HUES6 (cell line): ENCODE measurements at regions not wholly inside any gene's neighbourhood (a gene's known extent, or its start where the extent isn't known, plus 50 kb on each side); places are given as distances from the start of the nearest gene placed in this dataset.

ENCODE experiments used
- H3K27ac ChIP-seq: 2 replicates; pipeline ENCODE4 v1.7.0; 2013; ENCODE audit warnings: low read depth, mild to moderate bottlenecking, low read length, inconsistent platforms
- H3K27me3 ChIP-seq: 2 replicates; pipeline ENCODE4 v1.6.1; 2013; ENCODE audit warnings: low read length; ENCODE audit not compliant: control insufficient read depth, insufficient read depth
- H3K36me3 ChIP-seq: 2 replicates; pipeline ENCODE4 v1.6.1; 2013; ENCODE audit warnings: low read length; ENCODE audit not compliant: control insufficient read depth, insufficient read depth
- H3K4me1 ChIP-seq: 2 replicates; pipeline ENCODE4 v1.6.1; 2013; ENCODE audit warnings: low read length; ENCODE audit not compliant: control insufficient read depth, insufficient read depth
- H3K4me3 ChIP-seq: 2 replicates; pipeline ENCODE4 v1.5.1; 2013; ENCODE audit warnings: low read depth, low read length
- H3K9ac ChIP-seq: one replicate; pipeline ENCODE4 v1.6.1; 2013; ENCODE audit warnings: mild to moderate bottlenecking, low read length
- H3K9me3 ChIP-seq: 2 replicates; pipeline ENCODE4 v1.6.1; 2013; ENCODE audit warnings: low read depth, low read length; ENCODE audit not compliant: control insufficient read depth, insufficient read depth

- Histone ChIP-seq H3K4me3 (no peak overlapping the region), H3K27ac (no peak overlapping the region), H3K4me1 (no peaks in the 10 kb centered on the region), H3K9ac (no peak overlapping the region), H3K27me3 (no peaks in the 10 kb centered on the region), H3K9me3 (no peaks in the 10 kb centered on the region), H3K36me3 (no peaks in the 10 kb centered on the region)
Measured at GRCh38 chr2:76204048-76204447, 493.3 kb upstream of the GCFC2 start.

DNA sequence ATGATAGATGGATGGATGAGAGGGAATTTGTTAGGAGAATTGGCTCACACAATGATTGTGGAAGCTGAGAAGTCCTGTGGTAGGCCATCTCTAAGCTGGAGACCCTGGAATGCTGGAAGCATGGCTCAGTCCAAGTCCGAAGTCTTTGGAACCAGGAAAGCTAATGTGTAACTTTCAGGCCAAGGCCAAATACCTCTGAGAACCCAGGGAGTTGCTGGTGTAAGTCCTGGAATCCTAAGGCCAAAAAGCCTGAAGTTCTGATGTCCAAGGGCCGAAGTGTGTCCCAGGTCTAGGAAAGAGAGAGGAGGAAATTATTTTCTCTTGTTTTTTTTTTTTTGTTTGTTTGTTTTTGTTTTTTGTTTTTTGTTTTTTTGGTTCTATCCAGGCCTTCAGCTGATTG lies 492.2 kb upstream of the GCFC2 start:
- no peaks in the 10 kb centered on the region for H3K4me1 ChIP-seq
- H3K36me3 ChIP-seq: no peaks in the 10 kb centered on the region
- H3K27me3 ChIP-seq: no peaks in the 10 kb centered on the region
- H3K9ac ChIP-seq: no peak overlapping the region
- no peak overlapping the region for H3K27ac ChIP-seq
- H3K9me3 ChIP-seq: no peaks in the 10 kb centered on the region
- no peak overlapping the region for H3K4me3 ChIP-seq

GRCh38 chr2:76197842-76198448 lies 487.2 kb upstream of the GCFC2 start:
- no peaks in the 10 kb centered on the region for H3K9me3 ChIP-seq
- peaks cover 6% of the 10 kb centered on the region for H3K4me1 ChIP-seq
- H3K4me3 ChIP-seq: no peak overlapping the region

DNA sequence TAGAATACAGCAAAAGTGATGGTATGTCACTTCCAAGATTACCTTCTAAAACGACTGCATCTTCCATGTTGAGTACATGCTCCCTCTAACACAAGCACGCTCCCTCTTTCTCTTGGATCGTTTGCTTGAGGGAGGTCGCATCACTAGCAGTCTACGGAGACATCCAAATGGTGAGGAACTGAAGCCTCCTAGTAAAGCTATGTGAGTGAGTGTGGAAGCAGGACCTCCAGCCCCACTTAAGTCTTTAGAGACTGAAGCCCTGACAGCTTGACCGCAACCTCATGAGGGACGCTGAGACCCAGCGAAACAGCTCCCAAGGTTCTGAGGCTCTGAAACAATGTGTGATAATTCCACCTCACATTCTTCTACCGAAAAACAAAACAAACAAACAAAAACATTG lies 486.7 kb upstream of the GCFC2 start:
- Histone ChIP-seq H3K27me3 (no peaks in the 10 kb centered on the region), H3K4me1 (peaks cover 6% of the 10 kb centered on the region), H3K9ac (no peak overlapping the region), H3K4me3 (no peak overlapping the region), H3K27ac (no peak overlapping the region), H3K36me3 (no peaks in the 10 kb centered on the region), H3K9me3 (no peaks in the 10 kb centered on the region)

More at GRCh38 chr2:76197842-76198448, 487.2 kb upstream of the GCFC2 start:
- Histone ChIP-seq H3K27me3 (no peaks in the 10 kb centered on the region), H3K27ac (no peak overlapping the region), H3K9ac (no peak overlapping the region), H3K36me3 (no peaks in the 10 kb centered on the region)

DNA sequence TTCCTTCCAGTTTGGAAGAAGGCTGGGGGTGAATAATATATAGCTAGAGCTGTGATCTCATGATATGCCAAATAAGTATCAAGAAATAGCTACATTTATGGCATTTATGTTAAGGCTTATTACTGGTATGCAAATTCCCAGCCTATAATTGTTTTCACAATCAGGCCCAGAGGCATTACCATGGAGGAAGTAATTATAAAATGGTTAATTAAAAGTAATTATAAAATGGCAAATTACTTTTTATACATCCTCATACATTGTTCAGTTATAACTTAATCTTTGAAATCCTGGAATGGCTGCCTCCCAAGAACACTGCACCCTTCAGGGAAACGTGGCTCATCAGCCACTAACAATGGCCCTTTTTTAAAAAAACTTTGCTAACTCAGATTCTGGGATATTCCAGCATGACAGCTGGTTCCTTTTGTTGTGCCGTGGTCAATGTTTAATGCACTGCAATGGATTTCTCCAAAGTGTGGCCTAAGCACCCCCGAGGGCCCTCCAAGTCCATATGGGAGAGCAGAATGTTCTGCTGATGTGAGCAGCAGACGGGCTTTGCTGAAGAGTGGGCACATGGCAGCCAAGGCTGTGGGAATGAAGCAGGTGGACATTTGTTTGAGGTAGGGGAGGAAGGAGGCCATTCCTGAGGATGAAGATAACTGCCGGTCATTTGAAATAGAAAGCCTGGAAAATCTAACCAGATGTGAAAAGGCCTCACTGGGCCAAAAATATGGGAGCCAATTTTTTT lies 483.5 kb upstream of the GCFC2 start:
- Histone ChIP-seq H3K36me3 (no peaks in the 10 kb centered on the region), H3K9ac (no peak overlapping the region), H3K9me3 (no peaks in the 10 kb centered on the region), H3K27me3 (no peaks in the 10 kb centered on the region), H3K4me3 (no peak overlapping the region), H3K4me1 (peaks cover 6% of the 10 kb centered on the region), H3K27ac (no peak overlapping the region)

GRCh38 chr2:76193089-76193488 lies 482.4 kb upstream of the GCFC2 start:
- Histone ChIP-seq H3K4me3 (no peak overlapping the region), H3K9ac (no peak overlapping the region), H3K36me3 (no peaks in the 10 kb centered on the region), H3K9me3 (no peaks in the 10 kb centered on the region), H3K4me1 (peaks cover 6% of the 10 kb centered on the region), H3K27me3 (no peaks in the 10 kb centered on the region), H3K27ac (no peak overlapping the region)

DNA sequence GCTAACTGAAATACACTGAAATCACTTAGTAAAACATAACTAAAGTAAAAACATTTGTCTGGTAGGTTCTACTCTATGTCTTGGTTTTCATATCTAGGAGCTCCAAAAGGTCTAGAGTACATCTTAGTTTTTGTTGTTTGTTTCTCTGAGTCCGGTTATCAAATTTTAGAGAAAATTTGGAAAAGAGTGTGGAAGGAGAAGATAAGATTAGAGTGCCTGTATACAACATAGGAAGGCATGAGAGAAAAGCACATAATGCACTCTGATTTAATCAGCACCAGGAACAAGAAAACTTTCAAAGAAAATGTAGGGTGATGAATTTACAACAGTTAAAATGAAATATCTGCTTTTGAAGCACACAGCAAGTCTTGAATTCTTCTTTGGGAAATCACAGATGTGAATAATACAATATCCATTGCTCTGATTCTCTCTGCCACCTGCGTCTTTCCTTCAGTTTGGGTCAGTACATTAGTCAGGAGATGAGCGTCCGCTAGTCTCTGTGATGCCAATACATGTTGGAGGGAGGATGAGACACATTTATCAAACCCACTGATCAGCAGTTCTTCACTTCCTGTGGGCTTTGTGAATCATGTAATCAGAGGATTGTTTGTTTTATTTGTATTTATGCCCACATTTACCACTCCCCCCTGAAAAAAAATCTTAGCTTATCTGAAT lies 477.8 kb upstream of the GCFC2 start:
- Histone ChIP-seq H3K4me1 (no peaks in the 10 kb centered on the region), H3K9me3 (no peaks in the 10 kb centered on the region), H3K4me3 (no peak overlapping the region), H3K36me3 (no peaks in the 10 kb centered on the region), H3K9ac (no peak overlapping the region), H3K27me3 (no peaks in the 10 kb centered on the region), H3K27ac (no peak overlapping the region)

GRCh38 chr2:76187415-76187814 lies 476.7 kb upstream of the GCFC2 start:
- H3K4me3 ChIP-seq: no peak overlapping the region
- H3K27me3 ChIP-seq: no peaks in the 10 kb centered on the region
- H3K36me3 ChIP-seq: no peaks in the 10 kb centered on the region
- H3K9me3 ChIP-seq: no peaks in the 10 kb centered on the region
- no peak overlapping the region for H3K9ac ChIP-seq
- H3K27ac ChIP-seq: no peak overlapping the region
- no peaks in the 10 kb centered on the region for H3K4me1 ChIP-seq

GRCh38 chr2:76180676-76181075 lies 470.0 kb upstream of the GCFC2 start:
- H3K9ac ChIP-seq: no peak overlapping the region
- H3K27me3 ChIP-seq: no peaks in the 10 kb centered on the region
- H3K27ac ChIP-seq: no peak overlapping the region
- no peak overlapping the region for H3K4me3 ChIP-seq
- peaks cover 20% of the 10 kb centered on the region; the same call in 1 of the 2 replicates for H3K9me3 ChIP-seq
- no peaks in the 10 kb centered on the region for H3K4me1 ChIP-seq
- H3K36me3 ChIP-seq: no peaks in the 10 kb centered on the region

DNA sequence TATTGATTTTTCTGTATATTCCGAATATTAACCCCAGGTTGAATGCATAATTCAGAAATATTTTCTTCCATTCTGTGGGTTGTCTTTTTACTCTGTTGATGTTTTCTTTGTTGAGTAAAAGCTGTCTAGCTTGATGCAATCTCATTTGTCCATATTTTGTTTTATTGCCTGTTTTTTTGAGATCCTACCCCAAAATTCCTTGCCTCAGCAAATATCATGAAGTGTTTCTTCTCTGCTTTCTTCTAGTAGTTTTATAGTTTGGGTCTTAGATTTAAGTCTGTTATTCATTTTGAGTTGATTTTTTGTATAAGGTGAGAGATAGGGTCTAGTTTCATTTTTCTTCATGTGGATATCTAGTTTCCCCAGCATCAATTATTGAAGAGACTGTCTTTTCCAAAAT lies 467.9 kb upstream of the GCFC2 start:
- no peak overlapping the region for H3K9ac ChIP-seq
- H3K27me3 ChIP-seq: no peaks in the 10 kb centered on the region
- peaks cover 31% of the 10 kb centered on the region for H3K9me3 ChIP-seq
- H3K4me3 ChIP-seq: no peak overlapping the region
- no peak overlapping the region for H3K27ac ChIP-seq
- H3K4me1 ChIP-seq: no peaks in the 10 kb centered on the region
- H3K36me3 ChIP-seq: no peaks in the 10 kb centered on the region

GRCh38 chr2:76175295-76175694 lies 464.6 kb upstream of the GCFC2 start:
- Histone ChIP-seq H3K9me3 (peaks cover 34% of the 10 kb centered on the region), H3K4me1 (no peaks in the 10 kb centered on the region), H3K27me3 (no peaks in the 10 kb centered on the region)

More at GRCh38 chr2:76175295-76175694, 464.6 kb upstream of the GCFC2 start:
- Histone ChIP-seq H3K9ac (no peak overlapping the region), H3K4me3 (no peak overlapping the region), H3K27ac (no peak overlapping the region), H3K36me3 (no peaks in the 10 kb centered on the region)
